GM23338 (cell line): ENCODE measurements at regions not wholly inside any gene's neighbourhood (a gene's known extent, or its start where the extent isn't known, plus 50 kb on each side); places are given as distances from the start of the nearest gene placed in this dataset.

Source experiments
- ATAC-seq: fragments of 200-7000 bp; cut with Tn5 transposase; 3 replicates; pipeline ENCODE4 v1.9.1; 2020
- DNase-seq: peaks from one replicate; pipeline ENCODE4 v3.0.0-alpha.2; 2015; ENCODE audit warnings: low spot score
- H2AFZ ChIP-seq: fragments of 200-600 bp; sonication (generic); 2 replicates; pipeline ENCODE4 v1.8.0; 2016; ENCODE audit warnings: antibody characterized with exemption, mild to moderate bottlenecking, moderate library complexity
- H3F3A ChIP-seq: fragments of 200-600 bp; sonication (generic); replicated peaks from 2 replicates; pipeline ENCODE4 v1.8.0; 2017; ENCODE audit warnings: antibody characterized with exemption, mixed run types, low read depth
- H3K27ac ChIP-seq: fragments of 200-600 bp; sonication (generic); 2 replicates; pipeline ENCODE4 v1.6.1; 2016; ENCODE audit warnings: low read depth
- H3K27me3 ChIP-seq: fragments of 200-600 bp; sonication (generic); 2 replicates; pipeline ENCODE4 v1.8.0; 2016; ENCODE audit warnings: mild to moderate bottlenecking, mixed run types, moderate library complexity; ENCODE audit not compliant: insufficient read depth
- H3K36me3 ChIP-seq: fragments of 200-600 bp; sonication (generic); 2 replicates; pipeline ENCODE4 v1.8.0; 2016; ENCODE audit warnings: mild to moderate bottlenecking; ENCODE audit not compliant: insufficient read depth
- H3K4me1 ChIP-seq: fragments of 200-600 bp; sonication (generic); 2 replicates; pipeline ENCODE4 v1.8.0; 2016; ENCODE audit warnings: mild to moderate bottlenecking, moderate library complexity; ENCODE audit not compliant: insufficient read depth
- H3K4me2 ChIP-seq: fragments of 200-600 bp; sonication (generic); 2 replicates; pipeline ENCODE4 v1.7.1; 2017; ENCODE audit warnings: mixed run types
- H3K4me3 ChIP-seq: fragments of 200-600 bp; sonication (generic); 2 replicates; pipeline ENCODE4 v1.6.1; 2016; ENCODE audit warnings: mixed run types
- H3K79me2 ChIP-seq: fragments of 200-600 bp; sonication (generic); replicated peaks from 2 replicates; pipeline ENCODE4 v1.8.0; 2017; ENCODE audit warnings: mild to moderate bottlenecking; ENCODE audit not compliant: insufficient read depth
- H3K9me2 ChIP-seq: fragments of 200-600 bp; sonication (generic); 2 replicates; pipeline ENCODE4 v1.8.0; 2017; ENCODE audit not compliant: insufficient read depth
- H4K20me1 ChIP-seq: fragments of 200-600 bp; sonication (generic); replicated peaks from 2 replicates; pipeline ENCODE4 v1.8.0; 2017; ENCODE audit warnings: mild to moderate bottlenecking; ENCODE audit not compliant: insufficient read depth
- H3K27ac Mint-ChIP-seq: 2 replicates; pipeline ENCODE4 v1.8.0; 2020; ENCODE audit warnings: inconsistent platforms, mild to moderate bottlenecking, moderate library complexity, mixed read lengths
- H3K27me3 Mint-ChIP-seq: 3 replicates; pipeline ENCODE4 v1.8.0; 2022; ENCODE audit warnings: low read depth, mild to moderate bottlenecking, moderate library complexity, mixed read lengths, inconsistent platforms; ENCODE audit not compliant: insufficient read depth, poor library complexity
- H3K36me3 Mint-ChIP-seq: 3 replicates; pipeline ENCODE4 v1.8.0; 2021; ENCODE audit warnings: low read depth, mild to moderate bottlenecking, inconsistent platforms, moderate library complexity, mixed read lengths
- H3K4me1 Mint-ChIP-seq: 3 replicates; pipeline ENCODE4 v1.8.0; 2020; ENCODE audit warnings: mild to moderate bottlenecking, inconsistent platforms, mixed read lengths
- H3K4me3 Mint-ChIP-seq: 3 replicates; pipeline ENCODE4 v1.8.0; 2021; ENCODE audit warnings: moderate library complexity, mild to moderate bottlenecking, inconsistent platforms, mixed read lengths
- H3K9me3 Mint-ChIP-seq: 3 replicates; pipeline ENCODE4 v1.8.0; 2020; ENCODE audit warnings: moderate library complexity, mild to moderate bottlenecking, inconsistent platforms, mixed read lengths
- CREB1 ChIP-seq: fragments of 250-450 bp; sonication (Bioruptor Pico); IDR thresholded peaks from 2 replicates; pipeline ENCODE4 v1.5.0; 2020; ENCODE audit warnings: low read depth, mild to moderate bottlenecking, moderate library complexity
- CTCF ChIP-seq, 2 experiments: fragments of 200-600 bp in 1 of 2; sonication (generic) in 1 of 2; conservative IDR thresholded peaks; 2 replicates each; pipeline versions ENCODE4 v1.5.1 to v1.6.1; 2016 to 2017; ENCODE audit warnings: antibody characterized with exemption in 2 of 2, low read depth in 2 of 2, mild to moderate bottlenecking in 2 of 2, moderate library complexity in 1 of 2
- ETS1 ChIP-seq: IDR thresholded peaks from 2 replicates; pipeline ENCODE4 v1.6.1; 2016; ENCODE audit warnings: antibody characterized with exemption
- EZH2 ChIP-seq: fragments of 200-600 bp; sonication (generic); IDR thresholded peaks from one replicate; pipeline ENCODE4 v1.8.0; 2017; ENCODE audit warnings: antibody characterized with exemption, mild to moderate bottlenecking, low read depth; ENCODE audit not compliant: unreplicated experiment
- EZH2phosphoT487 ChIP-seq: fragments of 200-600 bp; sonication (generic); IDR thresholded peaks from one replicate; pipeline ENCODE4 v1.8.1; 2018; ENCODE audit warnings: antibody characterized with exemption; ENCODE audit not compliant: unreplicated experiment
- JUNB ChIP-seq: IDR thresholded peaks from one replicate; pipeline ENCODE4 v1.6.1; 2016; ENCODE audit warnings: antibody characterized with exemption; ENCODE audit not compliant: unreplicated experiment
- NANOG ChIP-seq: IDR thresholded peaks from 2 replicates; pipeline ENCODE4 v1.6.1; 2016; ENCODE audit warnings: antibody characterized with exemption, borderline replicate concordance
- POLR2AphosphoS5 ChIP-seq: IDR thresholded peaks from 2 replicates; pipeline ENCODE4 v1.6.1; 2016; ENCODE audit warnings: antibody characterized with exemption, low read depth
- REST ChIP-seq: IDR thresholded peaks from one replicate; pipeline ENCODE4 v1.6.1; 2018; ENCODE audit warnings: antibody characterized with exemption; ENCODE audit not compliant: unreplicated experiment
- STAT1 ChIP-seq: IDR thresholded peaks from one replicate; pipeline ENCODE4 v1.6.1; 2016; ENCODE audit warnings: antibody characterized with exemption; ENCODE audit not compliant: unreplicated experiment
- ZNF114 ChIP-seq: fragments of 250-450 bp; sonication (Bioruptor Pico); IDR thresholded peaks from 2 replicates; pipeline ENCODE4 v1.5.0; 2020; ENCODE audit warnings: mild to moderate bottlenecking, moderate library complexity
- ZNF331 ChIP-seq: fragments of 250-450 bp; sonication (Bioruptor Pico); IDR thresholded peaks from 2 replicates; pipeline ENCODE4 v1.5.0; 2020; ENCODE audit warnings: low read depth, mild to moderate bottlenecking, moderate library complexity
- ZNF462 ChIP-seq: fragments of 250-450 bp; sonication (Bioruptor Pico); IDR thresholded peaks from 2 replicates; pipeline ENCODE4 v1.5.0; 2020; ENCODE audit warnings: mild to moderate bottlenecking, moderate library complexity

- H2AFZ ChIP-seq, result no peak overlapping the region
- TF ChIP-seq EZH2phosphoT487, result no peak
- no peak for TF ChIP-seq CREB1 (CRISPR knock-in tag)
- no peak for TF ChIP-seq POLR2AphosphoS5
- TF ChIP-seq STAT1, result no peak
- TF ChIP-seq ZNF114, result no peak
- TF ChIP-seq ETS1, result no peak
- no peak for TF ChIP-seq ZNF331
- TF ChIP-seq ZNF462 (CRISPR knock-in tag), result no peak
- TF ChIP-seq JUNB, result no peak
- TF ChIP-seq NANOG, result no peak
- no peak for TF ChIP-seq REST
- TF ChIP-seq CTCF (conservative IDR thresholded peaks at IDR 0.05; ENCODE audit: low read depth in 2 of 2), result no peak
- no peak for TF ChIP-seq EZH2
Observed at GRCh38 chr5:96043446-96043845, 81.8 kb upstream of the ELL2 start.

More at GRCh38 chr5:96043446-96043845, 81.8 kb upstream of the ELL2 start:
- Histone ChIP-seq H3K4me2 (no peak overlapping the region), H3K4me3 (no peak overlapping the region), H3K27ac (no peak overlapping the region), H3K9me2 (peaks cover 4% of the 10 kb centered on the region; the same call in 1 of the 2 replicates), H3K27me3 (no peaks in the 10 kb centered on the region), H3K79me2 (no peaks in the 10 kb centered on the region), H4K20me1 (no peaks in the 10 kb centered on the region), H3K36me3 (no peaks in the 10 kb centered on the region), H3K4me1 (no peaks in the 10 kb centered on the region), H3F3A (no peaks in the 10 kb centered on the region)
- DNase-seq (no peak), ATAC-seq (no peak)
- peaks cover 9% of the 10 kb centered on the region; the same call in 1 of the 3 replicates for H3K9me3 Mint-ChIP-seq
- H3K4me1 Mint-ChIP-seq, result no peaks in the 10 kb centered on the region
- no peaks in the 10 kb centered on the region for H3K36me3 Mint-ChIP-seq
- H3K27me3 Mint-ChIP-seq, result no peaks in the 10 kb centered on the region
- no peak overlapping the region for H3K4me3 Mint-ChIP-seq
- H3K27ac Mint-ChIP-seq, result no peak overlapping the region
